Activated CD4-positive, alpha-beta T cell treated with anti-CD3 and anti-CD28 coated beads, Interleukin-2, amount 10 ng/mL, durations not matched to agents 7 days and 5 days (primary cell): ENCODE measurements at regions not wholly inside any gene's neighbourhood (a gene's known extent, or its start where the extent isn't known, plus 50 kb on each side); places are given as distances from the start of the nearest gene placed in this dataset.
"Not testable (repeated sequence)": the region's sequence is repeated elsewhere in the genome, so short reads cannot be mapped to it uniquely, and the experiment has no call there.

Experiments
- CTCF ChIA-PET: fragments of 350-600 bp; sonication (Branson Sonifier 250); formaldehyde crosslinking; loops from one replicate; lab custom pipeline; 2021; ENCODE audit warnings: antibody characterized with exemption; lab: Charles Lee
- POLR2A ChIA-PET: fragments of 350-600 bp; sonication (Branson Sonifier 250); formaldehyde crosslinking; loops from one replicate; lab custom pipeline; 2021; ENCODE audit warnings: antibody characterized with exemption; lab: Charles Lee
- DNase-seq: peaks from one replicate; pipeline ENCODE4 v3.0.0-alpha.2; 2020
- H3K27ac Mint-ChIP-seq: one replicate; pipeline ENCODE4 v1.8.0; 2021; ENCODE audit warnings: mild to moderate bottlenecking, moderate library complexity, mixed read lengths
- H3K27me3 Mint-ChIP-seq: one replicate; pipeline ENCODE4 v1.8.0; 2021; ENCODE audit warnings: mixed read lengths
- H3K36me3 Mint-ChIP-seq: one replicate; pipeline ENCODE4 v1.8.0; 2021; ENCODE audit warnings: low read depth, mixed read lengths
- H3K4me1 Mint-ChIP-seq: one replicate; pipeline ENCODE4 v1.8.0; 2021; ENCODE audit warnings: mixed read lengths
- H3K4me3 Mint-ChIP-seq: one replicate; pipeline ENCODE4 v1.8.0; 2021; ENCODE audit warnings: mild to moderate bottlenecking, moderate library complexity, mixed read lengths
- H3K9me3 Mint-ChIP-seq: one replicate; pipeline ENCODE4 v1.8.0; 2021; ENCODE audit warnings: mixed read lengths

DNA sequence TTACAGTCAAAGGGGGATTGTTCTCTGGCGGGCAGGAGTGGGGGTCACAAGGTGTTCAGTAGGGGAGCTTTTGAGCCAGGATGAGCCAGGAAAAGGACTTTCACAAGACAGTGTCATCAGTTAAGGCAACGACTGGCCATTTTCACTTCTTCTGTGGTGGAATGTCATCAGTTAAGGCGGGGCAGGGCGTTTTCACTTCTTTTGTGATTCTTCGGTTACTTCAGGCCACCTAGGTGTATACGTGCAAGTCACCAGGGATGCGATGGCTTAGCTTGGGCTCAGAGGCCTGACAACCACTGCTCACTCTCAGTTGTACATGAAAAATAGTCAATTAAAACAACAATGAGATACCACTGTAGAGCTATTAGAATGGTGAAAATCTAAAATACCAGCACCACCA lies 281.2 kb downstream of the INSIG2 start:
- H3K4me3 Mint-ChIP-seq, H3K4me1 Mint-ChIP-seq, CTCF ChIA-PET, DNase-seq, H3K9me3 Mint-ChIP-seq, POLR2A ChIA-PET, H3K27ac Mint-ChIP-seq, H3K36me3 Mint-ChIP-seq: not testable (repeated sequence)
- peaks cover 11% of the 10 kb centered on the region for H3K27me3 Mint-ChIP-seq

DNA sequence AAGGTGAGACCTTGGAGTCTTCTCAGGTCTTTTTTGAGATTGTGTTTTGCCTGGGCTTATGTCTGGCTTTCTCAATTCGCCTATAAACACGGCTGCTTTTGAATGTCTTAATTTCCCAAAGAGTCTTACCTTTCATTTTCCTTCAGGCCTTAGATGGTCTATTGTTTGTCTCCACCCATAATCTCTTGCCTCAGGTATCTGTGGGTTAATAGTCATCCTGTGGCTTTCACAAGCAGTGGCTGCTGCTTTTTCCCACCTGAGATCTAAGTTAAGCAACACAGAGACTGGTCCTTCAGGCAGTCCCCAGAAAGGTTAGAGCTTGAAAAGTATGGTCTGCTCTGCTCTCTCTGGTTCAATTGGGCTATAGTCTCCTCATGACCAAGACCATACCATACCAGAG lies 275.3 kb downstream of the INSIG2 start:
- Mint-ChIP-seq H3K9me3 (no peaks in the 10 kb centered on the region), H3K27me3 (peaks cover 13% of the 10 kb centered on the region), H3K36me3 (no peaks in the 10 kb centered on the region), H3K4me1 (no peaks in the 10 kb centered on the region), H3K4me3 (no peak overlapping the region), H3K27ac (no peak overlapping the region)
- ChIA-PET CTCF (interaction anchor here (0.6 kb wide), 1 partner anchor 574 kb away, joined by 3 read pairs; no protein-coding TSS in a partner anchor), POLR2A (no interaction called here)
- no peak for DNase-seq

DNA sequence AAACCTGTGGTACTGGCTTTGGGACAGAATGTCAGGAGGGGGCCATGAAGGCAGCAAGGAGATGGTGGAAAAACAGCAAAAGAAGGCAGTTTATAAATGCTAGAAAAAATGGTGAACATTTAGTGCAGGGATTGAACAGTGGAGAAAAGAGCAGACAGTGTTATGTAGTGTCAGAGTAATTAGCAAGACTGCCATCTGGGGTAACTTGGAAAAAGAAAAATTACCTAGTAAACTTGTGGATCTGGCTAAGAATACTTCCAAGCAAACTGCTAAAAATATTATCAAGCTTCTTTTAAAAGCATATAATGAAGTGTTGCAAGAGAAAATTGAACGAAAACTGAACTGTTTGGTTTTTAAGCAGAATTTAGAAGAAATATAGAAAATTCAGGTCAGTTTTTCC lies 267.8 kb downstream of the INSIG2 start:
- H3K9me3 Mint-ChIP-seq, result no peaks in the 10 kb centered on the region
- H3K27ac Mint-ChIP-seq, result no peak overlapping the region
- H3K27me3 Mint-ChIP-seq, result peaks cover 25% of the 10 kb centered on the region

DNA sequence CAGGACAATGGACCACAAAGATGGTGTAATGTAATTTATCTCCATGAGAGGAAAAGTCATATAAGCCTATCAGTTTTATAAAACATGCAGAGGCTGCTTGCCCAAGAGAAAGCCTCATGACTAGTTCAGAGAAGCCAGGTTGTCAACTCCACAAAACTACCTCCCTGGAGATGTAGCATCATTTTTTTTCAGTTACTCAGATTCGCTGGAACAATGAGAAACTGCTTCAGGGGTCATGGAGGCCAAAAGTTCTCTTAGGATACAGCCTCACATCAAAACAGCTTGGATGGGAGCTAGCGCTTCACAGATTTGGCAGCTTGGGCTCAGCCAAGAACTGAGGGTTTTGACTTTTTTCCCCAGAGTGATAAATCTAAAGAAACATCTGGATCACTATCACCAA lies 263.5 kb downstream of the INSIG2 start:
- CTCF ChIA-PET, result no interaction called here
- no peaks in the 10 kb centered on the region for H3K4me1 Mint-ChIP-seq

More for the DNA sequence above, 267.8 kb downstream of the INSIG2 start:
- ChIA-PET CTCF (no interaction called here), POLR2A (no interaction called here)
- no peaks in the 10 kb centered on the region for H3K36me3 Mint-ChIP-seq
- H3K4me1 Mint-ChIP-seq, result no peaks in the 10 kb centered on the region
- H3K4me3 Mint-ChIP-seq, result no peak overlapping the region
- DNase-seq, result no peak

GRCh38 chr2:118350621-118351020 lies 262.4 kb downstream of the INSIG2 start:
- H3K4me3 Mint-ChIP-seq, result no peak overlapping the region
- no peaks in the 10 kb centered on the region for H3K36me3 Mint-ChIP-seq
- ChIA-PET CTCF (no interaction called here), POLR2A (no interaction called here)
- H3K27ac Mint-ChIP-seq, result no peak overlapping the region
- H3K4me1 Mint-ChIP-seq, result no peaks in the 10 kb centered on the region
- H3K9me3 Mint-ChIP-seq, result no peaks in the 10 kb centered on the region
- H3K27me3 Mint-ChIP-seq, result peaks cover 27% of the 10 kb centered on the region
- DNase-seq, result no peak

More for the DNA sequence above, 263.5 kb downstream of the INSIG2 start:
- Mint-ChIP-seq H3K4me3 (no peak overlapping the region), H3K9me3 (no peaks in the 10 kb centered on the region), H3K27ac (no peak overlapping the region), H3K36me3 (no peaks in the 10 kb centered on the region), H3K27me3 (peaks cover 29% of the 10 kb centered on the region)
- POLR2A ChIA-PET, result no interaction called here
- DNase-seq, result no peak

GRCh38 chr2:118349365-118349764 lies 261.1 kb downstream of the INSIG2 start:
- CTCF ChIA-PET, result no interaction called here
- no peaks in the 10 kb centered on the region for H3K9me3 Mint-ChIP-seq
- POLR2A ChIA-PET, result no interaction called here
- no peaks in the 10 kb centered on the region for H3K4me1 Mint-ChIP-seq
- H3K36me3 Mint-ChIP-seq, result no peaks in the 10 kb centered on the region
- H3K27ac Mint-ChIP-seq, result no peak overlapping the region
- peaks cover 32% of the 10 kb centered on the region for H3K27me3 Mint-ChIP-seq
- no peak for DNase-seq
- H3K4me3 Mint-ChIP-seq, result no peak overlapping the region

DNA sequence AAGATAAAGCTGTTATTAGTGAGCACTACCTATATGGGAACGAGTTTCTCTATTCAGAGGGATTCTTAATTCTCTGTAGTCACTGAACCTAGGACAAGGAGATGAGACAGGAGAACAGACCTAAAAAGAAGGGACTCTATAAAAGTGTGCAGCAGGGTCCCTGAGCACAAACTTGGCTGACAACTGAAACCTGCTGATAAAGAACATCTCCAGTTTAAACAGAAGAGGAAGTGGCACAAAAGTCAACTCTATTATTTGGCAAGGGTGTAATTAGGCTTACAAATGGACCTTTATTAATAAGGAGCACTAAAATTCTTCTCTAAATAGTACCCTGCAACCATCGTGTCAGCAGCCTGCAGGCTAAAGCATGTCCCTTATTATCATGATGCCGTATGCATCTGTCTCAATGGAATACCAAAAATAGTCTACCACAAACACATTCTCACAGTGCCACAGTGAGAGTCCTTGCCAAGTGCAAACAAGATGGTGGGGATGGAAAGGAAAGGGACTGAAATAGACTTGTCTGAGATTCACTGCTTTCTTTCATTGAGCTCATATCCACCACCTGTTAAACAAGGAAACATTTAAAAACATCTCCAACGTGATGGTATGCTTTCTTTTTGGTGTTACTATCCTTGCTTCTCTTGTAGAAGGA lies 260.2 kb downstream of the INSIG2 start:
- CTCF ChIA-PET, result no interaction called here

GRCh38 chr2:118345465-118345864 lies 257.2 kb downstream of the INSIG2 start:
- Mint-ChIP-seq H3K4me3 (no peak overlapping the region), H3K9me3 (no peaks in the 10 kb centered on the region), H3K27me3 (peaks cover 16% of the 10 kb centered on the region), H3K27ac (no peak overlapping the region), H3K36me3 (no peaks in the 10 kb centered on the region), H3K4me1 (no peaks in the 10 kb centered on the region)
- DNase-seq, result no peak
- ChIA-PET POLR2A (no interaction called here), CTCF (no interaction called here)

More for the DNA sequence above, 260.2 kb downstream of the INSIG2 start:
- no peaks in the 10 kb centered on the region for H3K36me3 Mint-ChIP-seq
- H3K4me1 Mint-ChIP-seq, result no peaks in the 10 kb centered on the region
- no peak overlapping the region for H3K27ac Mint-ChIP-seq
- no peaks in the 10 kb centered on the region for H3K9me3 Mint-ChIP-seq
- no peak overlapping the region for H3K4me3 Mint-ChIP-seq
- H3K27me3 Mint-ChIP-seq, result peaks cover 32% of the 10 kb centered on the region
- DNase-seq, result no peak
- POLR2A ChIA-PET, result no interaction called here

DNA sequence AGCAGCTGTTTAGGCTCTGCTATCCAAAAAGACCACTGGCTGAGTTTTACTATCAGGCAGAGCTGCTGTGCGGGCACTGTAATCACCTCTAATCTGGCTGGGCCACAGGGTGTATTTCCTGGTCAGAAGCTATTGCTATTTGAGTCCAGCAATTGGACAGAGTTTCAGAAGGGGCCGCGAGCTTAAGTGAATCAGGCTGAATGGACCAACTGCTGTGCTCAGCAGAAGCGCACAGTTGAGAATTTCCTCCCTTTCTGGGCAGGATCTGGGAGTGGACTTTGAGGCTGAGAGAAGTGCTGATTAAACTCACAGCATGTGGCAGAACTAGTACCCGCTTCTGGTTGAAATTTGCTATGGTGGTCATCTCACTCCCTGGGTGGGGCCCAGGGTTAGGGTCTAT lies 251.8 kb downstream of the INSIG2 start:
- Mint-ChIP-seq H3K9me3 (peaks cover 5% of the 10 kb centered on the region), H3K27me3 (peaks cover 19% of the 10 kb centered on the region), H3K4me1 (no peaks in the 10 kb centered on the region), H3K4me3 (no peak overlapping the region), H3K36me3 (no peaks in the 10 kb centered on the region), H3K27ac (no peak overlapping the region)
- CTCF ChIA-PET, result no interaction called here
- no peak for DNase-seq
- POLR2A ChIA-PET, result interaction anchor here (0.6 kb wide), 1 partner anchor 129 kb away, joined by 3 read pairs; no protein-coding TSS in a partner anchor

DNA sequence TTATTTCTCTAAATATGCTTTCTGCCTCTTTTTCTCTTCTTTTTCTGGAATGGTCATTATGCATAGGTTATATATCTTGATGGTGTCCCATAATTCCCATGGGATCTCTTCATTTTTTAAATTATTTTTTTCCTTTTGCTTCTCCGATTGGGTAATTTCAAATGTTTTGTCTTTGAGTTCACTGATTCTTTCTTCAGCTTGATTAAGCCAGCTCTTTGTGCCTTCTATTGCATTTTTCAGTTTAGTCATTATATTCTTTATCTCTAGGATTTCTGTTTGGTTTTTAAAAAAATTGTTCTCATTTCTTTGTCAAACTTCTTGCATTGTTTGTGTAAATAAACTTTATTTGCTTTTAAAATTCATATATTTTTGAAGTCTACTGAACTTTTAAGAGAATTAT lies 251.1 kb downstream of the INSIG2 start:
- Mint-ChIP-seq H3K27me3 (peaks cover 19% of the 10 kb centered on the region), H3K36me3 (no peaks in the 10 kb centered on the region), H3K9me3 (peaks cover 5% of the 10 kb centered on the region), H3K27ac (no peak overlapping the region), H3K4me1 (no peaks in the 10 kb centered on the region), H3K4me3 (no peak overlapping the region)
- ChIA-PET POLR2A (no interaction called here), CTCF (no interaction called here)
- no peak for DNase-seq

DNA sequence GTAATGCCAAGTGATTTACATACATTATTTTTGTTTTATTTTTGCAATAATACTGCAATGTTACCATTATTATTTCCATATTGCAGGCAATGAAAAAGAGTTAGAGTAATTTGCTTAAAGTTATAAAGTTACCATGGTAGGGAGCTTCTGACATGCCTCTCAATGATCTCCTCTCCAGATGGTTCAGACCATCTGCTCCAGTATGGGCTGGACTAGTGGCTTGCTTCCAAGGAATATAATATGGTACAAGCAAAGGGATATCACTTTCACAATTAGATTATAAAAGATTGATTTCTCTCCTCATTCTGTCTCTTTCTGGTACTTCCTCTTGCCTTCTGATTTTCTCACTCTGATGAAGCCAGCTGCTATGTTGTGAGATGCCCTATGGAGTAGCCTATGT lies 245.4 kb downstream of the INSIG2 start:
- no peak for DNase-seq
- no peaks in the 10 kb centered on the region for H3K4me1 Mint-ChIP-seq
- no peak overlapping the region for H3K27ac Mint-ChIP-seq
- no peaks in the 10 kb centered on the region for H3K36me3 Mint-ChIP-seq
- ChIA-PET POLR2A (no interaction called here), CTCF (interaction anchor here (1.4 kb wide), 1 partner anchor 8 kb away, joined by 4 read pairs; no protein-coding TSS in a partner anchor)
- no peak overlapping the region for H3K4me3 Mint-ChIP-seq
- no peaks in the 10 kb centered on the region for H3K9me3 Mint-ChIP-seq
- H3K27me3 Mint-ChIP-seq, result peaks cover 30% of the 10 kb centered on the region

- Mint-ChIP-seq H3K9me3 (no peaks in the 10 kb centered on the region), H3K27ac (no peak overlapping the region), H3K4me3 (no peak overlapping the region), H3K27me3 (peaks cover 3% of the 10 kb centered on the region), H3K36me3 (no peaks in the 10 kb centered on the region), H3K4me1 (no peaks in the 10 kb centered on the region)
- CTCF ChIA-PET, result no interaction called here
- POLR2A ChIA-PET, result no interaction called here
- DNase-seq, result no peak
These were observed 237.2 kb downstream of the INSIG2 start for GRCh38 chr2:118325321-118325955.

DNA sequence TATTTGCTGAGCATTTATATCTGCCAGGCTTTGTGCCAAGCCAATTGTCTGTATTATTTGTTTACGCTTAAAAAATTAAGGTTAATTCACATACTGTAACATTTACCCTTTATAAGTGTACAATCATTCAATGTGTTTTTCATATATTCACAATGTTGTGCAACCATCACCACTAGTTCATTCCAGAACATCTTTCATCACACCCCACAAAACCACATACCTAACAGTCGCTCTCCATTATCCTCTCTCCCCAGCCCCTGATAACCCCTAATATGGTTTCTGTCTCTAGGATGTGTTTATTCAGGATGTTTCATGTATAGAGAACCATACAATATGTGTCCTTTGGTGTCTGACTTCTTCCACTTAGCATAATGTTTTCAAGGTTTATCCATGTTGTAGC lies 234.1 kb downstream of the INSIG2 start:
- POLR2A ChIA-PET, result no interaction called here
- no peak overlapping the region for H3K27ac Mint-ChIP-seq
- CTCF ChIA-PET, result no interaction called here
- H3K9me3 Mint-ChIP-seq, result no peaks in the 10 kb centered on the region
- H3K27me3 Mint-ChIP-seq, result peaks cover 12% of the 10 kb centered on the region
- no peak for DNase-seq
- H3K4me1 Mint-ChIP-seq, result no peaks in the 10 kb centered on the region
- no peak overlapping the region for H3K4me3 Mint-ChIP-seq
- H3K36me3 Mint-ChIP-seq, result no peaks in the 10 kb centered on the region
